SK-N-SH (cell line): ENCODE measurements at regions not wholly inside any gene's neighbourhood (a gene's known extent, or its start where the extent isn't known, plus 50 kb on each side); places are given as distances from the start of the nearest gene placed in this dataset.

Experiments used
- CTCF ChIA-PET: fragments of 300-600, 350-600 bp; formaldehyde crosslinking; extraction: SDS; loops from one replicate; lab custom pipeline; 2021; lab: Yijun Ruan, JAX
- POLR2A ChIA-PET: fragments of 350-600 bp; sonication (Branson Sonifier 250); formaldehyde crosslinking; extraction: SDS; loops from one replicate; lab custom pipeline; 2020; ENCODE audit warnings: antibody characterized with exemption, inconsistent platforms; lab: Yijun Ruan, JAX
- DNase-seq: peaks from one replicate; pipeline ENCODE4 v3.0.0; 2012
- H2AFZ ChIP-seq: fragments of 200-600 bp; sonication (generic); 2 replicates; pipeline ENCODE4 v1.8.1; 2016; ENCODE audit warnings: antibody characterized with exemption, mild to moderate bottlenecking, low read depth
- H3F3A ChIP-seq: fragments of 200-600 bp; sonication (generic); replicated peaks from 2 replicates; pipeline ENCODE3; 2016; ENCODE audit warnings: antibody characterized with exemption, mild to moderate bottlenecking; ENCODE audit not compliant: insufficient read depth
- H3K27ac ChIP-seq, 2 experiments: fragments of 200-500 bp in 1 of 2; fragments of 200-600 bp in 1 of 2; sonication (Bioruptor generic) in 1 of 2; sonication (generic), shearing (Covaris generic) in 1 of 2; 2 replicates each; pipeline versions ENCODE4 v1.5.1 to v1.6.1; 2014 to 2016; ENCODE audit warnings: low read depth in 2 of 2, inconsistent platforms in 1 of 2, low read length in 1 of 2, mild to moderate bottlenecking in 1 of 2, mixed read lengths in 1 of 2
- H3K27me3 ChIP-seq: fragments of 200-600 bp; sonication (generic), shearing (Covaris generic); 2 replicates; pipeline ENCODE4 v1.6.1; 2016; ENCODE audit warnings: mixed run types; ENCODE audit not compliant: insufficient read depth
- H3K36me3 ChIP-seq, 2 experiments: fragments of 200-500 bp in 1 of 2; fragments of 200-600 bp in 1 of 2; sonication (Bioruptor generic) in 1 of 2; sonication (generic) in 1 of 2; replicated peaks in 1 of 2; 2 replicates each; pipeline versions ENCODE3 to v1.5.1; 2014 to 2016; ENCODE audit warnings: low read length in 1 of 2, mild to moderate bottlenecking in 1 of 2; ENCODE audit not compliant: insufficient read depth in 2 of 2, control insufficient read depth in 1 of 2
- H3K4me1 ChIP-seq, 2 experiments: fragments of 200-500 bp in 1 of 2; fragments of 200-600 bp in 1 of 2; sonication (Bioruptor generic) in 1 of 2; sonication (generic), shearing (Covaris generic) in 1 of 2; 2 replicates each; pipeline versions ENCODE4 v1.5.1 to v1.6.1; 2014 to 2016; ENCODE audit warnings: low read depth in 1 of 2, low read length in 1 of 2, mixed run types in 1 of 2; ENCODE audit not compliant: insufficient read depth in 2 of 2, control insufficient read depth in 1 of 2
- H3K4me2 ChIP-seq: fragments of 200-600 bp; sonication (generic), shearing (Covaris generic); 2 replicates; pipeline ENCODE4 v1.6.1; 2017; ENCODE audit warnings: mixed run types
- H3K4me3 ChIP-seq, 2 experiments: fragments of 200-500 bp in 1 of 2; fragments of 200-600 bp in 1 of 2; sonication (Bioruptor generic) in 1 of 2; sonication (generic), shearing (Covaris generic) in 1 of 2; 2 replicates each; pipeline versions ENCODE4 v1.5.1 to v1.8.1; 2014 to 2016; ENCODE audit warnings: low read depth in 2 of 2, inconsistent platforms in 1 of 2, low read length in 1 of 2, mild to moderate bottlenecking in 1 of 2, mixed read lengths in 1 of 2, moderate library complexity in 1 of 2
- H3K79me2 ChIP-seq: fragments of 200-600 bp; sonication (generic); 2 replicates; pipeline ENCODE4 v1.8.1; 2017; ENCODE audit warnings: mild to moderate bottlenecking; ENCODE audit not compliant: insufficient read depth
- H3K9ac ChIP-seq: fragments of 200-600 bp; sonication (generic); 2 replicates; pipeline ENCODE4 v1.6.1; 2017; ENCODE audit warnings: mixed run types
- H3K9me2 ChIP-seq: fragments of 200-600 bp; sonication (generic); 2 replicates; pipeline ENCODE4 v1.6.1; 2017; ENCODE audit warnings: mixed run types
- H3K9me3 ChIP-seq: fragments of 200-600 bp; sonication (generic); 2 replicates; pipeline ENCODE4 v1.6.1; 2017; ENCODE audit warnings: mixed run types, mild to moderate bottlenecking, moderate library complexity
- H4K20me1 ChIP-seq: fragments of 200-600 bp; sonication (generic); 2 replicates; pipeline ENCODE4 v1.6.1; 2017; ENCODE audit warnings: mild to moderate bottlenecking, mixed run types; ENCODE audit not compliant: insufficient read depth
- CHD2 ChIP-seq: fragments of 150-350 bp; IDR thresholded peaks from 2 replicates; pipeline ENCODE4 v1.6.1; 2018; ENCODE audit warnings: low read length; ENCODE audit not compliant: partially characterized antibody
- EP300 ChIP-seq, 2 experiments: IDR thresholded peaks; 2 replicates each; pipeline versions ENCODE4 v1.4.0 to v1.6.1; 2012; ENCODE audit warnings: borderline replicate concordance in 1 of 2, low read depth in 1 of 2, low read length in 1 of 2
- FOXJ3 ChIP-seq: sonication (generic); formaldehyde crosslinking; IDR thresholded peaks from 2 replicates; pipeline ENCODE4 v1.5.1; 2020; ENCODE audit warnings: mild to moderate bottlenecking, missing genetic modification reagents
- FOXM1 ChIP-seq: IDR thresholded peaks from 2 replicates; pipeline ENCODE4 v1.4.0; 2012; ENCODE audit warnings: low read depth, mild to moderate bottlenecking
- GABPA ChIP-seq: IDR thresholded peaks from 2 replicates; pipeline ENCODE4 v1.4.0; 2012; ENCODE audit warnings: low read depth, mild to moderate bottlenecking
- NFIC ChIP-seq: IDR thresholded peaks from 2 replicates; pipeline ENCODE4 v1.4.0; 2012; ENCODE audit warnings: borderline replicate concordance
- PBX3 ChIP-seq: IDR thresholded peaks from 2 replicates; pipeline ENCODE4; 2012
- POLR2AphosphoS5 ChIP-seq: IDR thresholded peaks from 2 replicates; pipeline ENCODE4 v1.6.1; 2012; ENCODE audit warnings: low read depth, low read length
- RAD21 ChIP-seq: IDR thresholded peaks from 2 replicates; pipeline ENCODE4 v1.6.1; 2012; ENCODE audit warnings: mild to moderate bottlenecking, low read length
- REST ChIP-seq: IDR thresholded peaks from 2 replicates; pipeline ENCODE4 v1.6.1; 2012; ENCODE audit warnings: mild to moderate bottlenecking, low read depth, low read length, moderate library complexity
- RFX5 ChIP-seq: IDR thresholded peaks from 2 replicates; pipeline ENCODE4 v1.6.1; 2012; ENCODE audit warnings: mild to moderate bottlenecking, improper control_type of control experiment, low read length
- SMC3 ChIP-seq: IDR thresholded peaks from 2 replicates; pipeline ENCODE4 v1.6.1; 2012; ENCODE audit warnings: low read depth, low read length, improper control_type of control experiment
- WGBS: methylation state at CpG from one replicate; pipeline ENCODE4 v1.1.6; 2017; ENCODE audit warnings: low lambda C conversion rate; 5-methylcytosine and 5-hydroxymethylcytosine counted together
- TF ChIP-seq, protein P1 (sequence below): IDR thresholded peaks from 2 replicates; pipeline ENCODE4 v1.4.0; 2012; ENCODE audit warnings: low read depth, borderline replicate concordance
- TF ChIP-seq, protein P2 (sequence below): fragments of 150-350 bp; IDR thresholded peaks from 2 replicates; pipeline ENCODE4 v1.6.1; 2016; ENCODE audit warnings: mild to moderate bottlenecking, low read depth, low read length

DNA sequence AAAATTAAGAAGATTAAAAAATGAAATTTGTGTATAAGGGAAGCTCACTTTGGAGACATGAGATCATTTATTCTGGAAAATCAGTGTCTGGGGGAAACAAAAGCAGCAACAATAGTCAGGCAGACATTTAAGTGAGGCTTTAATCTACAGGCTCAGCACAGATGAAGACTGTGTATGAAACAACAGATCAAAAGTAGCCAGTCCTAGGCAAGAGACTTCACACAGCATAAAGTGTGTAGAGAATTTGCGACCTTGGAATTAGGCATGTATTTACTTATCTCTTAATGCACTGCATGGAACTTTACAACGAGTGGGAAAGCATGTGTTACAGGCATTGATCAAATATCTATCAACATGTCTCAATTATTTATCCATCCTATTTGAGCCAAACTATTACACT lies 1099.9 kb downstream of the PLA2G4A start:
- CTCF ChIA-PET, result interaction anchor here (0.5 to 1.4 kb wide), 2 partner anchors 10 to 655 kb away, joined by 3 to 4 read pairs; no protein-coding TSS in a partner anchor
- H3F3A ChIP-seq, result no peaks in the 10 kb centered on the region
- no peak for DNase-seq
- no peak overlapping the region for H3K9ac ChIP-seq
- no peaks in the 10 kb centered on the region; a peak in 1 of 4 replicates for H3K4me1 ChIP-seq
- H4K20me1 ChIP-seq, result no peaks in the 10 kb centered on the region
- no peaks in the 10 kb centered on the region for H3K27me3 ChIP-seq
- H2AFZ ChIP-seq, result no peak overlapping the region
- no peaks in the 10 kb centered on the region for H3K9me3 ChIP-seq
- POLR2A ChIA-PET, result no interaction called here
- TF ChIP-seq, protein P1, sequence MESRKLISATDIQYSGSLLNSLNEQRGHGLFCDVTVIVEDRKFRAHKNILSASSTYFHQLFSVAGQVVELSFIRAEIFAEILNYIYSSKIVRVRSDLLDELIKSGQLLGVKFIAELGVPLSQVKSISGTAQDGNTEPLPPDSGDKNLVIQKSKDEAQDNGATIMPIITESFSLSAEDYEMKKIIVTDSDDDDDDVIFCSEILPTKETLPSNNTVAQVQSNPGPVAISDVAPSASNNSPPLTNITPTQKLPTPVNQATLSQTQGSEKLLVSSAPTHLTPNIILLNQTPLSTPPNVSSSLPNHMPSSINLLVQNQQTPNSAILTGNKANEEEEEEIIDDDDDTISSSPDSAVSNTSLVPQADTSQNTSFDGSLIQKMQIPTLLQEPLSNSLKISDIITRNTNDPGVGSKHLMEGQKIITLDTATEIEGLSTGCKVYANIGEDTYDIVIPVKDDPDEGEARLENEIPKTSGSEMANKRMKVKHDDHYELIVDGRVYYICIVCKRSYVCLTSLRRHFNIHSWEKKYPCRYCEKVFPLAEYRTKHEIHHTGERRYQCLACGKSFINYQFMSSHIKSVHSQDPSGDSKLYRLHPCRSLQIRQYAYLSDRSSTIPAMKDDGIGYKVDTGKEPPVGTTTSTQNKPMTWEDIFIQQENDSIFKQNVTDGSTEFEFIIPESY, result no peak
- no peak for TF ChIP-seq PBX3
- TF ChIP-seq, all 33 proteins: peak for 0
- Histone ChIP-seq H3K79me2 (no peaks in the 10 kb centered on the region), H3K4me3 (no peak overlapping the region), H3K27ac (no peak overlapping the region), H3K9me2 (no peaks in the 10 kb centered on the region), H3K4me2 (no peak overlapping the region), H3K36me3 (no peaks in the 10 kb centered on the region)
- WGBS, result 49% methylated on average over 2 of the region's 2 CpGs

GRCh38 chr1:187931776-187932175 lies 1103.0 kb downstream of the PLA2G4A start:
- Histone ChIP-seq H3F3A (no peaks in the 10 kb centered on the region), H3K36me3 (no peaks in the 10 kb centered on the region), H3K4me3 (no peak overlapping the region), H3K27me3 (no peaks in the 10 kb centered on the region), H3K9me3 (no peaks in the 10 kb centered on the region), H3K9ac (no peak overlapping the region), H4K20me1 (no peaks in the 10 kb centered on the region), H3K79me2 (no peaks in the 10 kb centered on the region), H2AFZ (no peak overlapping the region), H3K4me1 (no peaks in the 10 kb centered on the region), H3K27ac (no peak overlapping the region), H3K4me2 (no peak overlapping the region), H3K9me2 (no peaks in the 10 kb centered on the region)
- ChIA-PET POLR2A (no interaction called here), CTCF (interaction anchor here (0.7 kb wide), 1 partner anchor 62 kb away, joined by 3 read pairs; no protein-coding TSS in a partner anchor)
- DNase-seq, result no peak
- 72% methylated on average over 7 of the region's 7 CpGs for WGBS
- TF ChIP-seq CHD2 (no peak), EP300 (IDR thresholded peaks at IDR 0.05; ENCODE audit: borderline replicate concordance in 1 of 2, low read depth in 1 of 2, low read length in 1 of 2) (no peak), RFX5 (no peak), REST (no peak), NFIC (no peak), GABPA (no peak), SMC3 (no peak), PBX3 (no peak), FOXM1 (no peak), FOXJ3 (CRISPR knock-in tag) (no peak), RAD21 (no peak), POLR2AphosphoS5 (no peak)
- TF ChIP-seq, protein P1, result no peak
- TF ChIP-seq, protein P2, sequence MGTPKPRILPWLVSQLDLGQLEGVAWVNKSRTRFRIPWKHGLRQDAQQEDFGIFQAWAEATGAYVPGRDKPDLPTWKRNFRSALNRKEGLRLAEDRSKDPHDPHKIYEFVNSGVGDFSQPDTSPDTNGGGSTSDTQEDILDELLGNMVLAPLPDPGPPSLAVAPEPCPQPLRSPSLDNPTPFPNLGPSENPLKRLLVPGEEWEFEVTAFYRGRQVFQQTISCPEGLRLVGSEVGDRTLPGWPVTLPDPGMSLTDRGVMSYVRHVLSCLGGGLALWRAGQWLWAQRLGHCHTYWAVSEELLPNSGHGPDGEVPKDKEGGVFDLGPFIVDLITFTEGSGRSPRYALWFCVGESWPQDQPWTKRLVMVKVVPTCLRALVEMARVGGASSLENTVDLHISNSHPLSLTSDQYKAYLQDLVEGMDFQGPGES, result no peak
